ENCODE measurements at regions not wholly inside any gene's neighbourhood (a gene's known extent, or its start where the extent isn't known, plus 50 kb on each side); places are given as distances from the start of the nearest gene placed in this dataset.
"Not testable (repeated sequence)": the region's sequence is repeated elsewhere in the genome, so short reads cannot be mapped to it uniquely, and the experiment has no call there.

DNA sequence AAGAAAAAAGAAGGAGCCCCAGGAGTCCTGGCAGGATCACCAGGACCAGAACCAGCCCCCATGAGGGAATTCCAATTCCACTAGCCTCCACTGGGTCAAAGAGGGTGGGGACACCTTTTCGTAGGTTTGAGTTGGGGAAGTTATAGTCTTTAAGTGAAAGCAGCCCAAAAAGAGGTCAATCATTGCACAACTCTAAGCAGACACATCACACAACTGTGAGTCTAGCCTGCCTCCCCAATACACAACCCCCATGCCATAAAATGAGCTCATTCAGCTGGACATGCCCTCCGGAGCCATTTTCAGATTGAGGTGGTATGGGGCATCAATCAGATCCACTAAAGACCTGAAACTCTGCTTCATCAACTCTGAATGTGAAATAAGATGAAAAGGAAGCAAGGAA is 179.9 kb downstream of the NPHP4 start:
- DNase-seq = no peak

DNA sequence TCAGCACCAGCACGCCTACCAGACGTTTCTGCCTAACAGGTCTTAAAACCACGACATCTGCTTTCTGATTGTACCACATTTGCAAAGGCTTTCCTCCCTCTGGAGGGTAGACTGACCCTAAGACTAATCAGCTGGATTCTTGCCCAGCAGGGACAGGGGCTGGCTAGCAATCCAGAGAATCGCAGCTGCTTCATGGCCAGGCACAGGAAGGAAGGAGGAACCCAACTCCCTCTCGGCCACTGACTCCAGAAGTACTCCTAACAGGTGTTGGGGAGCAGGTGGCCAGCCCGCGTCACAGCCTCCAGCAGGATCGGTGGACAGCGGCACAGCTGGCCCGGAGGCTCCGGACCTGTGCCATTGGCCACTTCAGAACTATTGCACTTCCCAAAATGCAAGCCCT is 180.8 kb downstream of the NPHP4 start:
- DNase-seq = no peak

DNA sequence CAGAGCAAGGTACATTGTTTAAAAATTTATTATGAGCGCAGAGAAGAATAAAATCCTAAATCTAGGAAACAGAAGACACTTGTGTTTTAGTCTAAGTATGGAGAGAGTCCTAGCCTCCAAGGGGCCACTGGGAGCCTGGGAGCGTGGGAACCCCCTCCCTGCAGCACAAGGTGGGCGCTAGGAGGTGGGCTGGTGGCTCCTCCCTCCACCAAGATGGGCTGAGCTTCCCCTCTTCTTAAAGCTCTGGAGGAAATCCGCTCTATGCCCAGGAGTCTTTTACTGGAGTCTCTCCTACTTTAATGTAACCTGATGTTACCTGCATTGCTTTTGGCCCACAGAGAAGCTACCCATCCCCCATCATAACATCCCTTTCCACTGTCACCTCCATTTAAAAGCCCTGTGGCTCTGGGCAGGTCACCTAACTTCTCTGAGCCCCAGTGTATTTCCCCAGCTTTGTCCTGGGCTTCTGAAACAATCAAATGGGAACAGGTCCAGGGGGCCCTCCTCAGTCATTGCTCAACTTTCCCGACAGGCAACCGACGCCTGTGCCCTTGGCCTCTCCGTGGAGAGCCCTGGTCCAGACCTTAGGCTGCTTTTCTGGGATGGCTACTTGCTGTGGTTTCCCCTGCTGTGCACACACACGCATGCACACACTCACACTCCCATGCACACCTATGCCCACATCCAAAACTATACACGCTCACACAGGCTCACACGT is 181.5 kb downstream of the NPHP4 start:
- DNase-seq = no peak

DNA sequence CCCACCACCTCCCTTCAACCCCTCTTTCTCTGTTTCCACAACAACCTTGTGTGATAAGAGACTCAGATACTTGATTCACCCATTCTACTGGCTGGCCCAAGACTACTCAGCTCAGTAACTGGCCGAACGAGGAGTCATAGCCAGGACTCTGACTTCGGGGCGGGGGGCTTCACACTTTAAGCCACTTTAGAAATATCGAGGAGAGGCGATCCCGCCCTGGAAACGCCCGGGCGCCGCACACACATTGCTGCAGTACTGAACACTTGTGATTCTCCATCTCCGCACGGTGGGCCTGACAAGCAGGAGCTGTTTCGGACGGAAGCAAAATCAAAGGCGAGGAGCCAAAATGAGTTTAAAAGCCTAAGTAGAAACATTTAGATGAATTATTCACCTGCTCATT is 182.1 kb downstream of the NPHP4 start:
- no peak for DNase-seq

DNA sequence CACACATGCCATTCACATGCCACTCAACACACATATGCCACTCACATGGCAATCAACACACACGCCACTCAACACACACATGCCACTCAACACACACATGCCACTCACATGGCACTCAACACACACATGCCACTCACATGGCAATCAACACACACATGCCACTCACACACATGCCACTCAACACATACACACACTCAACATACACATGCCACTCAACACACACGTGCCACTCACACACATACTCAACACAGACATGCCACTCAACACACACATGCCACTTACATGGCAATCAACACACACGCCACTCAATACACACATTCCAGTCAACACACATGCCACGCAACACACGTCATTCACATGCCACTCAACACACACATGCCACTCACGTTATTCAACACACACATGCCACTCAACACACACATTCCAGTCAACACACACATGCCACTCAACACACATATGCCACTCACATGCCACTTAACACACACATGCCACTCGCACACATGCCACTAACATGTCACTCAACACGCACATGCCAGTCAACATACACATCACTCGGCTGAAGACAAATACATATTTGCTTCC is 182.9 kb downstream of the NPHP4 start:
- DNase-seq = no peak

GRCh38 chr1:5803851-5804250 is 188.4 kb downstream of the NPHP4 start:
- DNase-seq = no peak

DNA sequence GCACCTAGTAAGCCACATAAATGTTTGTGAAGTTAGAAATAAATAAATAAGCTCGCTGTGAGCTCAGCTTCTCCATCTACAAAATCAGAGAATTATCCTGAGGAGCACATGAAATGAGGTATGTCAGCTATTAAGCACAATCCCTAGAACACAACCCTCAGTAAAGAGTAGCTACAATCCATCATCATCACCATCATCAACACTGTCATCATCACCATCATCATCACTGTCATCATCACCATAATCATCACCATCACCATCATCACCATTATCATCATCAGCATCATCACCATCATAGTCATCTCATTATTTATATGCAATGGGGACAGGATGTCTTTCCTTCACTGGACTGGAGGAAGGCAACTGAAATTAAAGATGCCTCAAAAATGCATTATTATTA is 189.6 kb downstream of the NPHP4 start:
- no peak for DNase-seq

DNA sequence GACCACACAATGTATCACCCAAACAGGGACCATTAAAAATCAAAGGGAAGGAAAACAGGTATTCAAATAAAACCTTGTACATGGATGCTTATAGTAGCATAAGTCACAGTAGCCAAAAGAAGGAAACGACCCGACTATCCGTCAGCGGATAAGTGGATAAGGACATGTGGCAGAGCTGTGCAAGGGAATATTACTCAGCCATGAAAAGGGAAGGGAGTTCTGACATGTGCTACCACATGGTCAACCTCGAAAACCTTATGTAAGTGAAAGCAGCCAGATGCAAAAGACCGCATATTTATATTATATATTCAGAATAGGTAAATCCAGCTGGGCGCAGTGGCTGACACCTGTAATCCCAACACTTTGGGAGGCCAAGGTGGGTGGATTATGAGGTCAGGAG is 193.3 kb downstream of the NPHP4 start:
- no peak for DNase-seq

DNA sequence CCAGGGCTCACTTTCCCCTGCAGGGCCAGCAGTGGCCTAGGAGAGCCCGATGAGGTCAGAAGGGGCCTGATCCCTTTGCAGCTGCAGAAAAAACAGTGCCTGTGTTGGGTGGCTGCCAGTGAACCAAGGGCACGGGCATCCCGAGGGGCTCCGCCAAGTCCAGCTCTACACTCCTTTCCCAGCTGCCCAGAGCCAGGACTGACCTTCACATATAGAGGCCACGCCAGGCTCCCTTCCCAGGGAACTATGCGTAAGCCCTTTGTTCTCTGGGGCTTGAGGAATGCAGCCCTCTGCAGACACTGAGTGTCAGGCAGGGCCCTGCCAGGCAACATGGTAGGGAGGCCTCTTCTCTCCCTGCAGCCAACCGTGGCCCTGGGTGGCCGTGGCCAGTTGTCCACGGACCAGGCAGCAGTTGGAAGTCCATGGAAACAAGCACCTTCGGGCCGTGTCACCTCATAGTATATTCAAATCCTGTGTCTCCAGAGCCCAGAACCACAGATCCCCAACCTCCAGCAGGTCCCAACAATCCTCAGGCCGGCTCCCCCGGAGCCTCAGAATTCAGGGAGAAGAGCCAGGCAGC is 194.0 kb downstream of the NPHP4 start:
- no peak for DNase-seq

DNA sequence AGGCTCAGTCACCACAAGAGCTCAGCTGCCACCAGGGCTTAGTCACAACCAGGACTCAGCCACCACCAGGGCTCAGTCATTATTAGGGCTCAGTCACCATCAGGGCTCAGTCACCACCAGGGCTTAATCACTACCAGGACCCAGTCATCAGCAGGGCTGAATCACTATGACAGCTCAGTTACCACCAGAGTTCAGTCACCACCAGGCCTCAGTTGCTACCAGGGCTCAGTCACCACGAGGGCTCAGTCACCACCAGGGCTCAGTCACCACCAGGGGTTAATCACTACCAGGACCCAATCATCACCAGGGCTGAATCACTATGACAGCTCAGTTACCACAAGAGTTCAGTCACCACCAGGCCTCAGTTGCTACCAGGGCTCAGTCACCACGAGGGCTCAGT is 196.2 kb downstream of the NPHP4 start:
- no peak for DNase-seq

- no peak for DNase-seq
These were observed 197.9 kb downstream of the NPHP4 start for GRCh38 chr1:5794279-5794678.

- no peak for DNase-seq
These were observed 198.7 kb downstream of the NPHP4 start for GRCh38 chr1:5793516-5793915.

DNA sequence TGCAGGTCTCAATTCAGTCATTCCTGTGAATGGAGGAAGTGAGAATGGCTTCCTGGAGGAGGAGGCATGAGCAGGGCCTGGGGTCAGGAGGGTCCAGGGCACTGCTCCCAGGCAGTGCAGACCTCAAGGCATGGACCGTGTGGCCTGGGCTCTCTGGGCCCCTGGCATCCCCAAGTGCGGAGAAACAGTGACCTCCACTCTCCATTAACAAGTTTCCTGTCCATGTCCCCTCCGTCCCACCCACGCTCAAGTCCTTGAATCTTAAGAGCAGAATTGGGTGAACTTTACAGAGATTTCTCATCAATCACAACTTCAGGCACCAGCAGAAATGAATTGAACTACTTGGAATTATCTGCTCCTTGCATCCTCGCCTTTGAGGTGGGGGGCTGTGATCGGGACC is 211.1 kb downstream of the NPHP4 start:
- no peak for DNase-seq

GRCh38 chr1:5780324-5780716 is 211.9 kb downstream of the NPHP4 start:
- no peak for DNase-seq

- DNase-seq = no peak
These were observed 212.5 kb downstream of the NPHP4 start for GRCh38 chr1:5779608-5780323.

GRCh38 chr1:5776035-5776550 is 216.1 kb downstream of the NPHP4 start:
- DNase-seq = no peak

DNA sequence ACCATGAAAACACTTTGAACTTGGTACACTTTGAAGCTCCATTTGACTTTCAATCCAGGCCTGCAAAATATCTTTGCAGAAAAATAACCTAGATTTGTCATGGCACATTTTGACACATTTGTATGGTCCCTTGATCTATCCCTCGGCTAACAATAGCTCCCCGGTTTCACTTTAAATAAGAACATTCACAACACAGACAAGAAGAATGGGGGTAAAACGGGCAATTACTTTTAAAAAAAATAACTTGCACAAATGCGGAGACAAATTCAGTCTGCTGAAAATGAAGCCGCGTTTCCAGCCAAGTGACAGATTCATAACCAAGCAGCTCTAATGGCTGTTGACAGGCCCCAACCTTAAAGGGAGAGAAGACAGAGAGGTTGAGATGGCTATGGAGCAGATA is 218.2 kb downstream of the NPHP4 start:
- no peak for DNase-seq

GRCh38 chr1:5771788-5772187 is 220.4 kb downstream of the NPHP4 start:
- no peak for DNase-seq

DNA sequence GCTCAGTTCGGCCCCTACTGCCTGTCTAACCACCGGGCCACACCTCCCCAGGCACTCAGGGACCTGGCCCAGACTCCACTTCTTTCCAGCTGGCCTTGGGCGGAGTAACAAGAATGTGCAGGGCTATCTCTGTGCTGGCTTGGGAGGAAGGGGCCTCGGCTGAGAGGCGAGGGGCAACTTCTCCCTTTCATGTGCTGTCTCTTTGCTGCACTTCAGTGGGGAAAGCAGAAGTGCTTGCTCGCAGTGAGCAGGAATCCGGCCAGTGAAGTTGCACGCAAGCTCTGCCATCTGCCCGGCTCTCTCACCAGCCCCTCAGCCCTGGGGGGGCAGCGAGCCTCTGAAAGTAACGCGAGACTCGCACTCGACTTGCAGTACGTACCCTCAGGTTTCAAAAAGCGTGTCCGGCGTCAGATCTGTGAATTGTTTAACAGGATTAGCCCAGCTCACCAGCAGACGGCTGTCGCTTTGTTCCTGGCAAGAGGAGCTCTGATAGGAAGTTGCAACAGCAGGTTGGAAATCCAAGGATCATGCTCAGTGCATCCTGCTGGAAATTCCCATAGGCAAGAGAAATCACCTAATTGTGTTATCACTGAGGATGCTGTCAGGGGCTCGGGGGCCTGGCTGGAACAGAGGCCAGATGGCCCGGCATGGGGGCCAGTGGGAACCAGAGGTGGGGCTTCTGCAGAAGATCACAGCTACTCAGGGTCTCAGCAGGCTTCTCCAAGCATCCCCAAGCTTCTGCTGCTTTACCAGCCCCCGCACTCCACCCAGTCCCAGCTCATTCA is 221.1 kb downstream of the NPHP4 start:
- DNase-seq = no peak

DNA sequence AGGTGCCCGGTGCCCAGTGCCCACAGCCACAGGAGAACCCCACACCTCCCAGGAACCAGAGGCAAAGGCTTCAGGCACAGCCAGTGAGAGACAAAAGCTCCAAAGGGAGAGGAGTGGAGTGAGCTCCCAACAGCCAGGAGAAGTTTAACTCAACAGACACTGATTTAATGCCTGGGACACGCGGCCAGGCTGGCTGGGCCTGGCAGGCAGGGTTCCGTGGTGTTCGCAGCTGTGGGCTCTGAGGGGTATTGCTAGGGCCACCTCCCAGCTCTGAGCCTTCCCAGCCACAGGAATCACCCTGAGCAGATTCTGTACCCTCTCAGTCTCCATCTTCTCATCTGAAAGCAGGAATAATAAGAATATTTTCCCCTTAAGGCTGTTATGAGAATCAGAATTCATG is 222.5 kb downstream of the NPHP4 start:
- no peak for DNase-seq

GRCh38 chr1:5769146-5769545 is 223.1 kb downstream of the NPHP4 start:
- no peak for DNase-seq

GRCh38 chr1:5768014-5768413 is 224.2 kb downstream of the NPHP4 start:
- no peak for DNase-seq

DNA sequence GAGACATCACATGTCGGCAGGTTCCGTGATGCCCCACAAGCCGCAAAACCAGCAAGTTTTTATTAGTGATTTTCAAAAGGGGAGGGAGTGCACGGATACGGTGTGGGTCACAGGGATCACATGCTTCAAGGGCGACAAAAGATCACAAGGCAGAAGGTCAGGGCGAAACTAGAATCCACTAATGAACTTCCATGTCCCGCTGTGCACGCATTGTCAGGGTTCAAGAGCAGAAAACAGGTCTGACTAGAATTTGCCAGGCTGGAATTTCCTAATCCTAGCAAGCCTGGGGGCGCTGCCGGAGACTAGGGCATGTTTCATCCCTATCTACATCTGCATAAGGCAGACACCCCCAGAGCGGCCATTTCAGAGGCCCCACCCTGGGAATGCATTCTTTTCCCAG is 225.2 kb downstream of the NPHP4 start:
- not testable (repeated sequence) for DNase-seq

Measured in T-helper 1 cell (primary cell).